SKM-1 treated with dmso at 0.1 percent for 144 hours (cell line): ENCODE measurements at regions not wholly inside any gene's neighbourhood (a gene's known extent, or its start where the extent isn't known, plus 50 kb on each side); places are given as distances from the start of the nearest gene placed in this dataset.
"Not testable (repeated sequence)": the region's sequence is repeated elsewhere in the genome, so short reads cannot be mapped to it uniquely, and the experiment has no call there.

Experiments
- DNase-seq: peaks from one replicate; lab custom pipeline; 2025; ENCODE audit not compliant: unreplicated experiment; lab: John Stamatoyannopoulos, UW

- DNase-seq, result no peak
Observed at GRCh38 chr1:182003953-182004586, 57.4 kb downstream of the ZNF648 start.

GRCh38 chr1:182003025-182003725 lies 58.3 kb downstream of the ZNF648 start:
- DNase-seq, result no peak

- DNase-seq, result no peak
Observed at GRCh38 chr1:182002570-182002969, 58.9 kb downstream of the ZNF648 start.

- DNase-seq, result no peak
Observed at GRCh38 chr1:181998858-181999257, 62.7 kb downstream of the ZNF648 start.

- DNase-seq, result no peak
Observed at GRCh38 chr1:181992072-181992471, 69.4 kb downstream of the ZNF648 start.

DNA sequence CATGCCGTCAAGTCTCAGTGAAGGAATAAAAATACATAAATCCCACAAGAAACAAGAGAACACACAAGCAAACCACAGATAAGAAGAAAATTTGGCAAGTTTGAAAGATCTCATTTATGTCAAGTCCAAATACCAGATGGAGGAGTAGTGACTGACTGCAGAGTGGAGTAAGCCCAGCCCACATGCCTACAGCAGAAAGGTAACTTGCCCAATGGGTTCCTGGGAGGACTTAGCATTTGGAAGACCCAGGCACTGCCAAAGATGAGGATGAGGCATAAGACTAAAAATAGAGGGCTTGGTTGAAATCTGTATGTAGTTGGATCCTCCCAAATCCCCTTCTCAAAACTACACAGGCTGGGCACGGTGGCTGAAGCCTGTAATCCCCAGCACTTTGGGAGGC lies 70.8 kb downstream of the ZNF648 start:
- DNase-seq, result no peak

GRCh38 chr1:181989261-181989920 lies 72.1 kb downstream of the ZNF648 start:
- DNase-seq, result no peak

GRCh38 chr1:181987996-181988395 lies 73.5 kb downstream of the ZNF648 start:
- no peak for DNase-seq

- DNase-seq, result no peak
Observed at GRCh38 chr1:181987334-181987895, 74.1 kb downstream of the ZNF648 start.

DNA sequence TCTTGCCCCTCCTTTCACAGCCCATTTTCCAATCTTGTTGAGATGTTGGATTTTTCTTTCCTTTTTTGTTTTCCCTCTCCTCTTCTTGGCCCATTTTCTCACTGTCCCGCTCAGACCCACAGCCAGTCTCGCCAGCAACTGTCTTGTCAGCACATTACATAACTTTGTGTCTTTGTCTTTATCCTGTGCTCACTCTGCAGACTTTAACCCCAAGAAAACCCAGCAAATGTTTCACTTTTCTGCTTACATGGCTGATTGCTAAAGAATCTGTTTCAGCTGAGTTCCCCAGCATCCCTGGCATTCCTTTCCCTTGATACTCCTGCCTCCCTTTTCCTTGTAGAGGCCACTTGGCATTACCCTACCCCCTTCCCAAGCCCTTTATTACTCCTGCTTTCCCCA lies 74.6 kb downstream of the ZNF648 start:
- DNase-seq, result no peak

- DNase-seq, result no peak
Observed at GRCh38 chr1:181985936-181986906, 75.3 kb downstream of the ZNF648 start.

DNA sequence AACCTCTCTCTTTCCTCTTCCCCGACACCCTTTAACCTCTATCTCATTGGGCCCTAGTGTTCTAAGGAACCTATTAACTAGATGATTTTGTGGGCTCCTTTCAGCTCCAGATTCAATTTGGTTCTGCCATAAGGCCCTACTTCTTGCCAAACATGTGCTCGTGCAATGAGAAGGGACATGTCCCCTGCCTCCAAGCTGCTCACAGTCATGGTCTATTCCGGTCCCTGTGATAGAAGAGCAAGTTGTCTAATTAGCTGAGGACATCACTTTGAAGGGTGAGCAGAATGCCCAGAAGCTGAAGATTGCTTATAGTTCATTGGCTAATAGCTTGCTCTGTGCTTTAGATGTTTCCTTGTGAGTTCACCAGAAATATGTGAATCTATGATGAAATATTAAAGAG lies 76.2 kb downstream of the ZNF648 start:
- no peak for DNase-seq

DNA sequence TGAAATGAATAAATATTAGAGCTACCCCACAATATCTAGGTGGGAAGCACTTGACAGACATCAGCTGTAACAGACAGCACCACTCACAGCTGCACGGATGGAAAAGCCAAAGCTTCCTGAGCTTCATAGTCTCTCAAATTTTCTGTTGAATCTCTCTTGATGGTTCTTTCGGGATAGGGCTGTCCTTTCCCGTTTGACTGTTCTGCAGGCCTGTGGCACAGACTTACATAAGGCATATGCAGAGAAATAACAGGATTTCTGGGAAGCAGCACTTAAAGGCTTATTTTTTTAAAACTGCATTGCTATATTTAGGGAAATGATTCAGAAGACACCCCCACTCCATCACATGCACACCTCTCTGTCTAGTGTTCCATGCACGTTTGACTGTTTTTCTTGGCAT lies 77.5 kb downstream of the ZNF648 start:
- DNase-seq, result no peak

DNA sequence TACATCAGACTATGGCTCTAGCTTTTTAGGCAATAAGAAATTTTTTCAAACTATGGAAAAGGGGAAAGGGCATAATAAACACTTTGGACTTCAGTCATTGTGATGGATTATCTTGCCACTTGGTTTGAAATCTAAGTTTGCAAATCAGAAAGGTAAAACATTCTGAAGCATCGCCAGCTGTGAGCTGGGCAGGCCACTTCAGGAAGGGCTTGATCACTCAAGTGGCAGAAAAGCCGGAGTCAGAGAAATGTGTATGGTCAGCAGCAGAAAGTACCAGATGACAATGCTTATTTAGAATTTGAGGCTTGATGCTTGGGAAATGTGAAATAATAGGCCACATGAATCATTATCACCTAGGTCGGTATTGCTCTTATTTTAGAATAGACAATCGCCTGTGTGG lies 79.7 kb downstream of the ZNF648 start:
- no peak for DNase-seq

GRCh38 chr1:181972256-181972655 lies 89.3 kb downstream of the ZNF648 start:
- DNase-seq, result no peak

GRCh38 chr1:181971424-181971823 lies 90.1 kb downstream of the ZNF648 start:
- no peak for DNase-seq

- DNase-seq, result no peak
Observed at GRCh38 chr1:181969902-181970301, 91.6 kb downstream of the ZNF648 start.

DNA sequence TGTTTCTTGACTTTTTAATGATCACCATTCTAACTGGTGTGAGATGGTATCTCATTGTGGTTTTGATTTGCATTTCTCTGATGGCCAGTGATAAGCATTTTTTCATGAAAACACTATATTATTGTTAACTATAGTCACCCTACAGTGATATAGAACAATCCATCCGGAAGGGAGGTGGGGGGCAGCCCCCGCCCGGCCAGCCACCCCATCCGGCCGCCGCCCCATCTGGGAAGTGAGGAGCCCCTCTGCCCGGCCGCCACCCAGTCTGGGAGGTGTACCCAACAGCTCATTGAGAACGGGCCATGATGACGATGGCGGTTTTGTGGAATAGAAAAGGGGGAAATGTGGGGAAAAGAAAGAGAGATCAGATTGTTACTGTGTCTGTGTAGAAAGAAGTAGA lies 106.8 kb downstream of the ZNF648 start:
- DNase-seq, result not testable (repeated sequence)

DNA sequence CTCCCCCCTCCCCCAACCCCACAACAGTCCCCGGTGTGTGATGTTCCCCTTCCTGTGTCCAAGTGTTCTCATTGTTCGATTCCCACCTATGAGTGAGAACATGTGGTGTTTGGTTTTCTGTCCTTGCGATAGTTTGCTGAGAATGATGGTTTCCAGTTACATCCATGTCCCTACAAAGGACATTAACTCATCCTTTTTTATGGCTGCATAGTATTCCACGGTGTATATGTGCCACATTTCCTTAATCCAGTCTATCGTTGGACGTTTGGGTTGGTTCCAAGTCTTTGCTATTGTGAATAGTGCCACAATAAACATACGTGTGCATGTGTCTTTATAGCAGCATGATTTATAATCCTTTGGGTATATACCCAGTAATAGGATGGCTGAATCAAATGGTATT lies 107.3 kb downstream of the ZNF648 start:
- not testable (repeated sequence) for DNase-seq

GRCh38 chr1:181953596-181953995 lies 107.9 kb downstream of the ZNF648 start:
- no peak for DNase-seq

GRCh38 chr1:181951213-181951612 lies 110.3 kb downstream of the ZNF648 start:
- no peak for DNase-seq
